ENCODE measurements at regions not wholly inside any gene's neighbourhood (a gene's known extent, or its start where the extent isn't known, plus 50 kb on each side); places are given as distances from the start of the nearest gene placed in this dataset.

DNA sequence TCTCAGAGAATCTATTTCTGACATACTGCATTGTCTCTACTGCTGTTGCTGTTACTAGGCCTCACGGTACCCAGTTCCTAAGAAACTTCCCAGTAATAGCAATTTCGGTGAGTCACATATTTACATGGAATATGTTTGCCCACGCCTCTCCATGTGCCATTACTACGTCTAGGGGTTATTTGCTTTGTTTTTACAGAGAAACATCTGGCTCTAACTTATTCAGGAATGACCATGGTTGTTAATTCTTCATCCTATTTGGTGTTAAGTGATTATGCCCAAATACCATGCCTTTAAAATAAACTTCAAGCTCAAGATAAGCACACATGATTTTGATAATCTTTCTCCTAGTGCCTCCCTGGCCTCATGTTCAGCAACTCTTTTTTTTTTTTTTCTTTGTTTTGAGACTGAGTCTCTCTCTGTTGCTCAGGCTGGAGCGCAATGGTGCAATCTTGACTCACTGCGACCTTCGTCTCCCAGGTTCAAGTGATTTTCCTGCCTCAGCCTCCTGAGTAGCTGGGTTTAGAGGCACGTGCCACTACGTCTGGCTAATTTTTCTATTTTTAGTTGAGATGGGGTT lies 101.0 kb upstream of the HS3ST1 start:
- H3K27me3 Mint-ChIP-seq = no peaks in the 10 kb centered on the region
- H3K4me1 Mint-ChIP-seq (ENCODE audit: low read depth) = peaks cover 6% of the 10 kb centered on the region
- no peak overlapping the region for H3K4me3 Mint-ChIP-seq
- H3K9me3 Mint-ChIP-seq = peaks cover 19% of the 10 kb centered on the region
- no peaks in the 10 kb centered on the region for H3K36me3 Mint-ChIP-seq (ENCODE audit: low read depth)
- intact Hi-C loops (cut with micrococcal nuclease) = no loop called here
- peak overlapping the region; percentile 72 for H3K27ac Mint-ChIP-seq

DNA sequence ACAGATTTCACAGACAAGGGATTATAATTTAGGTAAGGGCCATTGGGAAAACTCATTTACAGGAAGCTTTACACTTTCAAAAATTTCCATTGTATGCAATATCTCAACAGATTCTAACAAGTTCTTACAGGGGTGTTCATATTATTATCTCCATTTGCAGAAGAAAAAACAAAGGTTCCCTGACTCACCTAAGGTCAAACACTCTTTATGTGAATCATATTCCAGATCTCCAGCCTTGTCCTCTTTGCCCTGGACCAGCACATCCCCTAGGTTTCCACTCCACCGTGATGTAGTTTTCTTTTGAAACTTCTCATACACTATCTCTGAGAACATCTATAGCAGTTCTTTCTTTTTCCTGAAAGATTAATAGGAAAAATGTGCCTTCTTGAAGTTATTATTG lies 96.4 kb upstream of the HS3ST1 start:
- Mint-ChIP-seq H3K36me3 (ENCODE audit: low read depth) (no peaks in the 10 kb centered on the region), H3K27ac (no peak overlapping the region), H3K4me1 (ENCODE audit: low read depth) (peaks cover 4% of the 10 kb centered on the region), H3K4me3 (no peak overlapping the region), H3K27me3 (no peaks in the 10 kb centered on the region), H3K9me3 (peaks cover 11% of the 10 kb centered on the region)
- intact Hi-C loops (cut with micrococcal nuclease) = no loop called here

DNA sequence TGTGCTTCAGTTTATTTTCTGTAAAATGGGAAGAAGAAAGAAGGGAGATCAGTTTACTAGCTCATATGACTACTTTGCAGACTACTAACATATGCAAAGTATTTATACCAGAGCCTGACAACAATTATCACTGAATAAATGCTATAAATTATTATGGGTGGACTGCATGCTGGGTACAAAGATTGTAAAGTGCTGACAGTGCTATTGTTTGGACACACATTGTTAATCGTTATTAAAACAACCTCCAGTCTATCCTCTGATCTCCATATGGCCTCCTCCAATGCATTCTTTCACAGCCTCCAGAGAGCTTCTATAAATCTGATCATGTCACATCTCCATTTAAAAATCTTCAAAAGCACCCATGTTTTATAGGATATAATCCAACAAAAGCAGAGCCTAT lies 90.1 kb upstream of the HS3ST1 start:
- Mint-ChIP-seq H3K27ac (no peak overlapping the region), H3K4me3 (no peak overlapping the region), H3K27me3 (no peaks in the 10 kb centered on the region), H3K36me3 (ENCODE audit: low read depth) (no peaks in the 10 kb centered on the region), H3K9me3 (peaks cover 9% of the 10 kb centered on the region), H3K4me1 (ENCODE audit: low read depth) (peaks cover 5% of the 10 kb centered on the region)
- intact Hi-C loops (cut with micrococcal nuclease) = no loop called here

DNA sequence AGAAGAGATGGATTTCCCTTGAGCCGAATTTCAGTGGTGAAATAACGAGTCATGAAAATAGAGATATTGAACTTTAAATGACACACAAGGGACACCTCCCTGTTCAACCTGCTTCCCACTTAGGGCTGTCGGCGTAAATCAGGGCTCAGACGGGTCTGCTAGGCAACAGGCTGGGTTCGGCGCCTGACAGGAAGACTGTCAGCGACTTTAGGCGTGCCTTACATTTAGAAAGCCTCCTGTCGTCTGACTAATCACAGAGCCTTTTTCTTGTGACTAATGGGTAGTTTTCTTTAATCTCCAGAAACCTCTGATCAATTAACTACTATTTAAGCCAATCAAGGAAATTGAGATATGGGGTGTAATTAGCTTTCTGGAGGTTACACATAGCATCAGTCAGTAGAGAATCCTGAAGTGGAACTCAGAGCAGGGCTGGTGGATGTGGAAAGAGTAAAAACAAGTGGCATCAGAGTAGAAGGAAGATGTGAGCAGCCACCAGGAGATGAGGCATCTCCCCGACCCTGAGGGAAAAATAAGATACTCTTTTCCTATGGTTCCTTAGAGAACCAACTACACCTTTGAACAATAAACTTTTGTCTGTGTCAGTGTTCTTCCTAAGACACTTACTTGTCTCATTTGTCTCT lies 86.2 kb upstream of the HS3ST1 start:
- Mint-ChIP-seq H3K27me3 (peaks cover 1% of the 10 kb centered on the region), H3K27ac (no peak overlapping the region), H3K9me3 (peaks cover 9% of the 10 kb centered on the region), H3K36me3 (ENCODE audit: low read depth) (no peaks in the 10 kb centered on the region), H3K4me1 (ENCODE audit: low read depth) (peaks cover 5% of the 10 kb centered on the region), H3K4me3 (no peak overlapping the region)
- intact Hi-C loops (cut with micrococcal nuclease) = no loop called here

DNA sequence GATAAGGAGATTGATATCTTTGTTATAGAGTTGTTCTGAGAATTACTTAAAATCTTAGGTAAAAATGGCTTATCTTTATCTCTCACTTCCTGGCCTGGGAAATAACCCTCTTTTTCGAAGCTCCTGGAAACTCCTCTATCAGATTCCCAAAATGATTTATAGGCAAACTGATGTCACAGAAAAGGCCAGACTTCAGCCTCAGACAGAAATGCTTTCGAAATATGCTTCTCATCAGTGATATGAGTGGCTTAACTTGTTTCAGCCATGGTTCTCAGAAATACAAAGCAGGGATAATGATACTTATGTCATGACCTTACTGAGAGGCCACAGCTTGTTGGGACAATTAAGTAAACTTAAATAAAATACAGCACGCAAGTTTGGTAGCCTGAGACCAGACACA lies 85.3 kb upstream of the HS3ST1 start:
- Mint-ChIP-seq H3K27ac (no peak overlapping the region), H3K9me3 (peaks cover 9% of the 10 kb centered on the region), H3K36me3 (ENCODE audit: low read depth) (no peaks in the 10 kb centered on the region), H3K27me3 (peaks cover 1% of the 10 kb centered on the region), H3K4me1 (ENCODE audit: low read depth) (no peaks in the 10 kb centered on the region), H3K4me3 (no peak overlapping the region)
- intact Hi-C loops (cut with micrococcal nuclease) = no loop called here

DNA sequence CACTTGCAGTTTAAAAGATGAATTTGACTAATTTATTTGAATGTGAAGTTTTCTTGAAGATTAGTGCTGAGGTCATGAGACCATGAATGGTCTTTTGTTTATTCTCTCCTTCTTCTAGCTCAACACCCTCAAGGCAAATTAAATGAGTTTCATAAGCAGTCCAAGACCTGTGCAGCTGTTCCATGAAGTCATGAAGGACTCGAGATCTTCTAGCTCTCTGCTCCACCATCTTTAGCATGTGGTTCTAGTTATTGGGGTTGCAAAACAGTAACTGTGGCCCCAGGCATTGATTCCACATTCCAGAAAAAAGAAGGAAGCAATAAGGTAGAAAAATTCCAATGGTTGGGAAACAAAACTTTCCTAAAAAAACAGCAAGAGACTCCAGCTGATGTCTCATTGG lies 84.2 kb upstream of the HS3ST1 start:
- H3K36me3 Mint-ChIP-seq (ENCODE audit: low read depth) = no peaks in the 10 kb centered on the region
- peaks cover 9% of the 10 kb centered on the region for H3K9me3 Mint-ChIP-seq
- peaks cover 1% of the 10 kb centered on the region for H3K27me3 Mint-ChIP-seq
- H3K27ac Mint-ChIP-seq = no peak overlapping the region
- intact Hi-C loops (cut with micrococcal nuclease) = no loop called here
- no peaks in the 10 kb centered on the region for H3K4me1 Mint-ChIP-seq (ENCODE audit: low read depth)
- H3K4me3 Mint-ChIP-seq = no peak overlapping the region

DNA sequence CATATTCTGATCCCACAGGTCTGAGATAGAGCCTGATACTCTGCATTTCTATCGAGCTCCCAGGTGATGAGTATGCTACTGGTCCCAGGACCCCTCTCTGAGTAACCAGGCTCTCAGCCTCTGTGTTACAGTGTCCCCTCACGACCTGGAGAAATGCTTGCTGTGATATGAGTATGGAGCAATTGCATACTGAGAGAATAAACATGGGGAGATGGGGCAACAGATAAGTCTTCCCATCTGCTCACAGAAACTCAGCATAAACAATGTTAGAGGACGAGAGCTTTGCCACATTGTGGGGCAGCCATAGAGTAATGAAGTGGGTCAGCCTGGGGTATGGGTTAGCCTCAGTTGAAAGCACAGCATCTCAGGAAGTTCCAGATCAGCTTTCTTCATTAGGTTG lies 82.6 kb upstream of the HS3ST1 start:
- Mint-ChIP-seq H3K36me3 (ENCODE audit: low read depth) (no peaks in the 10 kb centered on the region), H3K4me1 (ENCODE audit: low read depth) (no peaks in the 10 kb centered on the region), H3K4me3 (no peak overlapping the region), H3K9me3 (no peaks in the 10 kb centered on the region), H3K27ac (no peak overlapping the region), H3K27me3 (peaks cover 1% of the 10 kb centered on the region)
- intact Hi-C loops (cut with micrococcal nuclease) = no loop called here

DNA sequence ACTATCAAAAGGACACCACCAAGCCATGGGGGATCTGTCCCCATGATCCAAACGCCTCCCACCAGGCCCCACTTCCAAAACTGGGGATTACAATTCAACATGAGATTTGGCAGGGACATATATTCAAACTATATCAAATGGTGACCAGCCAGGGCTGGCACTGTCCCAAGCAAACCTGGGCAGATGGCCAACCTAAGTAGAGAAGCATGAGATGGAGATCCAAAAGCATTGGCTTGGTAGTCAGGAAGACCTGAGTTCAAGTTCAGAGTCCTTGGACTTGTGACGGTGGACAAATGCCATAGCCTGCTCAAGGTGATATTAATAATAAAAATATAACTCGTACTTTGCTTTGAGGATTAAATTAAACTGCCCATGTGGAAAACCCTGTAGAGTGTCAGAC lies 79.2 kb upstream of the HS3ST1 start:
- H3K27me3 Mint-ChIP-seq = no peaks in the 10 kb centered on the region
- H3K27ac Mint-ChIP-seq = no peak overlapping the region
- no peaks in the 10 kb centered on the region for H3K36me3 Mint-ChIP-seq (ENCODE audit: low read depth)
- H3K9me3 Mint-ChIP-seq = no peaks in the 10 kb centered on the region
- intact Hi-C loops (cut with micrococcal nuclease) = no loop called here
- no peak overlapping the region for H3K4me3 Mint-ChIP-seq
- no peaks in the 10 kb centered on the region for H3K4me1 Mint-ChIP-seq (ENCODE audit: low read depth)

DNA sequence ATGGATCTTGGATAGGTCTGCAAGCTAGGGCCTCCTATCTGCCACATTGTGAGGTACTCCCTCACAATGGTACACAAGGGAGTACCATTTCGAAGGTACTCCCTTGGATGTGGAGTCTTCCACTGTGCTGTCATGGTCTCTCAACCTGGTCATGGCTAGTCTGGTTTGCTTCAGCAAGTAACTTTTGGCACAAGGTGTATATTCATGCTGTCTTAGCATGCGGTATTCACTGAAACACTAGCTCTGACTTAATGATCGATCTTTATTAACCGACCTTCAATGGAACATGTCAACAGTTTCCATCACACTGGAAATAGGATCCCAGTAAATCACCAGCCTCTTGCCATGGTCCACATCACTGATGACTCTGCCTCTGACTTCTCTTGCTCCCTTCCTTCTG lies 77.5 kb upstream of the HS3ST1 start:
- H3K27ac Mint-ChIP-seq = no peak overlapping the region
- H3K4me3 Mint-ChIP-seq = no peak overlapping the region
- H3K4me1 Mint-ChIP-seq (ENCODE audit: low read depth) = no peaks in the 10 kb centered on the region
- no peaks in the 10 kb centered on the region for H3K27me3 Mint-ChIP-seq
- intact Hi-C loops (cut with micrococcal nuclease) = no loop called here
- H3K36me3 Mint-ChIP-seq (ENCODE audit: low read depth) = no peaks in the 10 kb centered on the region
- no peaks in the 10 kb centered on the region for H3K9me3 Mint-ChIP-seq

DNA sequence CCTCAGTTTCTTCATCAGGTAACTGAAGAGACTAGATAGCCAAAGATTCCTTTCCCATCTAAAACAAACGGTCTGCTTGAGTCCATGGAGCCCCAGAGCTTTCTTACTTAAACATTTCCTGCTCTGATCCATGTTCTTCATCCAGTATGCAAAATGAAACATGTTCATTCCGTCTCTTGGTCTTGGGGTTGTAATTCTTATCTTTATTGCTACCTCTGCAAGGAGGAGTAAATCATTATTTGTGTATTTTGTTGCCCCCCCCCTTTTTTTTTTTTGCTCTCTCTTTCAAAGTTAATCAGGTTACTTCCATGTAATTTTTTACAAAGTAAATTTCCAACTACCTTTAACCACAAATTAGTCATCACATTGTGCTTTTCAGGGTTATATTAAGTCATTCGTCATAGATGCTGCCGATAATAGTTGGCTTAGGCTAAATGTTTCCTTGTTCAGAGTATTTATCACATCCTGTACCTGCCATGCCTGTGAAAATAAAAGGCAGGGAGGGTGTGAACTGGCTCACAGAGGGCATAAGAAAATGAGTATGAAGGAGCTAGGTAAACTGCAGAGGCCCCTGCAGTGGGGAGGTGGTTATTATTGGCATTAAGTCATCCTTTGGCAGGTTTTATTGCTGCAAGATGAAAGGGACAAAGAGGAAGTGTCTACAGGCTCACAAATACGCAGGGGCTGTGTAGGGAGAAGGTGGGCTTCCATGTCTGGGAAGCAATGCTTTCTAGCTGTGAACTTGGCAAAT lies 76.7 kb upstream of the HS3ST1 start:
- Mint-ChIP-seq H3K27ac (no peak overlapping the region), H3K36me3 (ENCODE audit: low read depth) (no peaks in the 10 kb centered on the region), H3K4me1 (ENCODE audit: low read depth) (no peaks in the 10 kb centered on the region), H3K27me3 (no peaks in the 10 kb centered on the region), H3K4me3 (no peak overlapping the region), H3K9me3 (no peaks in the 10 kb centered on the region)
- intact Hi-C loops (cut with micrococcal nuclease) = no loop called here

DNA sequence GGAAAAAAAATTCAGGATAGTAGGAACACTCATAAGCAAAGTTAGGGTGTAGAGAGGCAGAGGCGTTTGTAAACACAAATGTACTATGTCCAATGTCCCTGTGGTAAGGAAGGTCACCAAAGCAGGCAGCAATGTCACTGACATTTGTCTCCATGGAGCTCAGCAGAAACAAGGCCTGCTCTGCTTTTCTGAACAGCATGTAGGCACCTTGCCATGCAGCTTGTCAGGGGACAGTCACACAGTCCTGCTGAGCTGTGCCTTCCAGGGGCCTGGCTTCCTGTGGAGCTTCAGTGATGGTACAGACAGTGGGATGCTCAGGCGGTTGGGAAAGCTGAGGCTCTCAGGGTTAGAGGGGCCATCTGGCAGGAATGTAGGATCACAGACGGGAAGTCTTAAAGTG lies 74.5 kb upstream of the HS3ST1 start:
- H3K4me3 Mint-ChIP-seq = no peak overlapping the region
- H3K4me1 Mint-ChIP-seq (ENCODE audit: low read depth) = no peaks in the 10 kb centered on the region
- no peaks in the 10 kb centered on the region for H3K36me3 Mint-ChIP-seq (ENCODE audit: low read depth)
- no peaks in the 10 kb centered on the region for H3K27me3 Mint-ChIP-seq
- intact Hi-C loops (cut with micrococcal nuclease) = no loop called here
- H3K9me3 Mint-ChIP-seq = peaks cover 2% of the 10 kb centered on the region
- H3K27ac Mint-ChIP-seq = no peak overlapping the region

DNA sequence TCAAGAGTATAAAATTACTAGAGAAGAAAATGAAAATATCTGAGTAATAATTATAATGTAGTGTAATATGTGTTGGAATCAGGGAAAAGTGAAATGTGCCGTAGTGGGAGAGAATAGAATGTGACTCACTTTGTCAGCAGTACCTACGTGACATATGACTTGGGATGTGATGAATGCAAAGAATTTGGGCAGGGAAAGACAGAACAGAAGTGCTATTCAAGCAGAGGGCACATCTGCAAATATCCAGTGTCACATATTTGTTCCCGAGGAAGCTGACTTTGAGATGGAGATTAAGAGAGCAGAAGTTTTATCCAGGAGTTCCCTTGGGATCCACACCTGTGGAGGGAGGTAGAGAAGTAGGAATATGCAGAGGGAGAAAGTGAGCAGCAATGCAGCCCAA lies 69.3 kb upstream of the HS3ST1 start:
- Mint-ChIP-seq H3K27ac (no peak overlapping the region), H3K4me3 (no peak overlapping the region), H3K9me3 (peaks cover 9% of the 10 kb centered on the region), H3K4me1 (ENCODE audit: low read depth) (peaks cover 24% of the 10 kb centered on the region), H3K36me3 (ENCODE audit: low read depth) (no peaks in the 10 kb centered on the region), H3K27me3 (no peaks in the 10 kb centered on the region)
- intact Hi-C loops (cut with micrococcal nuclease) = loop anchor here (2.0 kb wide), 1 partner anchor 915 kb away; no protein-coding TSS in a partner anchor

DNA sequence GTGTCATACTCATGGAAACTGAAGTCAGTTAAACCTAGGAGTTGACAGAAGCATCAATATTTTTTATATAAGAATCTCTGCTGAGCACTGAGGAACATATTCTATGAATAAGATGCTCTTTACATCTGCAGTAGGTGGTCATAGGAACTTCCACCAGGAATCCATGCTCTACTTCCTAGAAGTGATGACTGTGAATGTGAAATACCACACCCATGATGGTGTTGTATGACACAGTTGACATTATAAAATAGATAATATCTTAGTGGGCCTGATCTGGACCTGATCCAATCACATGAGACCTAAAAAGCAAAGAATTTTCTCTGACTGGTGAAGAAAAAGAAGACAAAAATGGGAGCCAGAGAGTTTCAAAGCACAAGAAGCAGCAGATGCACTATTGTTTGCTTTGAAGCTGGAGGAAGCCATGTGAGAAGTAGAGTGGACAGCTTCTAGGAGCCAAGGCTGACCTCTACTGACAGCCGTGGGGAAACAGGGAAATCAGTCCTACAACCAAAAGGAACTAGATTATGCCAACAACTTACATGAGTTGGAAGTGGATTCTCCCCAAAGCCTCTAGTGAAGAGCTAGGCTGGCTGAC lies 68.6 kb upstream of the HS3ST1 start:
- Mint-ChIP-seq H3K27me3 (no peaks in the 10 kb centered on the region), H3K4me1 (ENCODE audit: low read depth) (peaks cover 24% of the 10 kb centered on the region), H3K4me3 (no peak overlapping the region), H3K9me3 (peaks cover 15% of the 10 kb centered on the region), H3K36me3 (ENCODE audit: low read depth) (no peaks in the 10 kb centered on the region), H3K27ac (no peak overlapping the region)
- intact Hi-C loops (cut with micrococcal nuclease) = loop anchor here (2.0 kb wide), 1 partner anchor 915 kb away; no protein-coding TSS in a partner anchor

DNA sequence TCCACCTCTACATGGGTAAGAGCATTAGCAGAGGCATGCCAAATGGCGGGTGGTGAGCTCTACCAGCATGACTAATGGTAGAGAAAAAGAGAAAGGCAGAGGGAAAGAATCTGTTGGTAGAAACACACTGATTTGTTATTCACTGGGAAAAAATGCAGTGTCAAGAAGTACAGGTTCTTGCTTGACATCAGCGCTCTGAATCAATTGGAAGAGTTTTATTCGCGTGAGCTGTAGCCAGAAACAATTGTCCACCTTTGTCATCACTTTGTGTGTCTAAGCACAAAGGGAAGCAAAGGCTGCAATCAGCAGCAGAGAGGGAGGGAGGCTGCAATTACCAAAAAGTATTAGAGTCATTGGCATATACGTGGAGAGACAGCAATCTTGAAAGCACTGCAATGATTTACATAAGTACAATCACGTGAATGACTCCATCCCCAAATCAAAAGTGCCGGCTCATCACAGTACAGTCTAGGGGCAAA lies 67.7 kb upstream of the HS3ST1 start:
- H3K27ac Mint-ChIP-seq = no peak overlapping the region
- no peak overlapping the region for H3K4me3 Mint-ChIP-seq
- no peaks in the 10 kb centered on the region for H3K36me3 Mint-ChIP-seq (ENCODE audit: low read depth)
- intact Hi-C loops (cut with micrococcal nuclease) = loop anchor here (2.0 kb wide), 1 partner anchor 914 kb away; no protein-coding TSS in a partner anchor
- no peaks in the 10 kb centered on the region for H3K27me3 Mint-ChIP-seq
- peaks cover 17% of the 10 kb centered on the region for H3K9me3 Mint-ChIP-seq
- peaks cover 24% of the 10 kb centered on the region for H3K4me1 Mint-ChIP-seq (ENCODE audit: low read depth)
